ENCODE measurements at regions not wholly inside any gene's neighbourhood (a gene's known extent, or its start where the extent isn't known, plus 50 kb on each side); places are given as distances from the start of the nearest gene placed in this dataset.

DNA sequence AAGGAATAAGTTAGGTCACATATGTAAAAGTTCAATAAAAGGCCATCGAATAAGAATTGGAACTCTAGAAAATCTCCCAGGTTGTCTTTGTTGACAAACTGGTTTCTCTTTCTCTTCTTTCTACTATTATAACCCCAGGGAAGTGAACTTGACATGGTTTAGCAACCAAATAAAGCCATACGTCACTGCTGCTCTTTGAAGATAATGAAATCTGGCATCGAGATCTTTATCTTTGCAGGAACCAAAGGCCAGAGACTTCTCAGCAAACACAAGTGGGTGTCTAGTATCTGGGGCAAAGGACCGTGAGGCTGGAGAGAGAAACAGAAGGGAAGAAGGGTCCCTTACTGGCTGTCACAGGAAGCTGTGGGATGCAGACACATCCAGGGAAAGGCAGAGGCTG, 286.7 kb upstream of the CDYL start:
- Histone ChIP-seq H3K79me2 (replicated peaks; ENCODE audit: insufficient read depth, low read length) (no peaks in the 10 kb centered on the region), H3K27ac (ENCODE audit: low read length) (no peak overlapping the region), H3K9me3 (ENCODE audit: low read length) (no peaks in the 10 kb centered on the region), H3K36me3 (ENCODE audit: insufficient read depth, low read length) (no peaks in the 10 kb centered on the region), H3K4me2 (ENCODE audit: low read length) (no peak overlapping the region), H2AFZ (ENCODE audit: low read depth, low read length) (no peak overlapping the region), H3K4me3 (ENCODE audit: low read length) (no peak overlapping the region), H3K9me2 (ENCODE audit: insufficient read depth, low read length) (no peaks in the 10 kb centered on the region), H3K27me3 (ENCODE audit: insufficient read depth, low read depth, low read length) (no peaks in the 10 kb centered on the region), H3F3A (ENCODE audit: insufficient read depth, low read length, poor library complexity, severe bottlenecking) (no peaks in the 10 kb centered on the region), H4K20me1 (ENCODE audit: insufficient read depth) (no peaks in the 10 kb centered on the region), H3K9ac (ENCODE audit: low read length) (no peak overlapping the region)
- no peak for TF ChIP-seq SMC3 (conservative IDR thresholded peaks at IDR 0.05; ENCODE audit: poor library complexity)
- TF ChIP-seq, protein P1, sequence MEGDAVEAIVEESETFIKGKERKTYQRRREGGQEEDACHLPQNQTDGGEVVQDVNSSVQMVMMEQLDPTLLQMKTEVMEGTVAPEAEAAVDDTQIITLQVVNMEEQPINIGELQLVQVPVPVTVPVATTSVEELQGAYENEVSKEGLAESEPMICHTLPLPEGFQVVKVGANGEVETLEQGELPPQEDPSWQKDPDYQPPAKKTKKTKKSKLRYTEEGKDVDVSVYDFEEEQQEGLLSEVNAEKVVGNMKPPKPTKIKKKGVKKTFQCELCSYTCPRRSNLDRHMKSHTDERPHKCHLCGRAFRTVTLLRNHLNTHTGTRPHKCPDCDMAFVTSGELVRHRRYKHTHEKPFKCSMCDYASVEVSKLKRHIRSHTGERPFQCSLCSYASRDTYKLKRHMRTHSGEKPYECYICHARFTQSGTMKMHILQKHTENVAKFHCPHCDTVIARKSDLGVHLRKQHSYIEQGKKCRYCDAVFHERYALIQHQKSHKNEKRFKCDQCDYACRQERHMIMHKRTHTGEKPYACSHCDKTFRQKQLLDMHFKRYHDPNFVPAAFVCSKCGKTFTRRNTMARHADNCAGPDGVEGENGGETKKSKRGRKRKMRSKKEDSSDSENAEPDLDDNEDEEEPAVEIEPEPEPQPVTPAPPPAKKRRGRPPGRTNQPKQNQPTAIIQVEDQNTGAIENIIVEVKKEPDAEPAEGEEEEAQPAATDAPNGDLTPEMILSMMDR (IDR thresholded peaks at IDR 0.05; ENCODE audit: poor library complexity, severe bottlenecking): no peak
- no peak for TF ChIP-seq MXI1 (conservative IDR thresholded peaks at IDR 0.05; ENCODE audit: poor library complexity, severe bottlenecking)
- no peak for TF ChIP-seq EZH2 (IDR thresholded peaks at IDR 0.05; ENCODE audit: borderline replicate concordance, insufficient read depth, low read length, poor library complexity, severe bottlenecking)
- TF ChIP-seq POLR2AphosphoS5 (IDR thresholded peaks at IDR 0.05): no peak
- no peak for TF ChIP-seq RAD21 (conservative IDR thresholded peaks at IDR 0.05)
- TF ChIP-seq, protein P2, sequence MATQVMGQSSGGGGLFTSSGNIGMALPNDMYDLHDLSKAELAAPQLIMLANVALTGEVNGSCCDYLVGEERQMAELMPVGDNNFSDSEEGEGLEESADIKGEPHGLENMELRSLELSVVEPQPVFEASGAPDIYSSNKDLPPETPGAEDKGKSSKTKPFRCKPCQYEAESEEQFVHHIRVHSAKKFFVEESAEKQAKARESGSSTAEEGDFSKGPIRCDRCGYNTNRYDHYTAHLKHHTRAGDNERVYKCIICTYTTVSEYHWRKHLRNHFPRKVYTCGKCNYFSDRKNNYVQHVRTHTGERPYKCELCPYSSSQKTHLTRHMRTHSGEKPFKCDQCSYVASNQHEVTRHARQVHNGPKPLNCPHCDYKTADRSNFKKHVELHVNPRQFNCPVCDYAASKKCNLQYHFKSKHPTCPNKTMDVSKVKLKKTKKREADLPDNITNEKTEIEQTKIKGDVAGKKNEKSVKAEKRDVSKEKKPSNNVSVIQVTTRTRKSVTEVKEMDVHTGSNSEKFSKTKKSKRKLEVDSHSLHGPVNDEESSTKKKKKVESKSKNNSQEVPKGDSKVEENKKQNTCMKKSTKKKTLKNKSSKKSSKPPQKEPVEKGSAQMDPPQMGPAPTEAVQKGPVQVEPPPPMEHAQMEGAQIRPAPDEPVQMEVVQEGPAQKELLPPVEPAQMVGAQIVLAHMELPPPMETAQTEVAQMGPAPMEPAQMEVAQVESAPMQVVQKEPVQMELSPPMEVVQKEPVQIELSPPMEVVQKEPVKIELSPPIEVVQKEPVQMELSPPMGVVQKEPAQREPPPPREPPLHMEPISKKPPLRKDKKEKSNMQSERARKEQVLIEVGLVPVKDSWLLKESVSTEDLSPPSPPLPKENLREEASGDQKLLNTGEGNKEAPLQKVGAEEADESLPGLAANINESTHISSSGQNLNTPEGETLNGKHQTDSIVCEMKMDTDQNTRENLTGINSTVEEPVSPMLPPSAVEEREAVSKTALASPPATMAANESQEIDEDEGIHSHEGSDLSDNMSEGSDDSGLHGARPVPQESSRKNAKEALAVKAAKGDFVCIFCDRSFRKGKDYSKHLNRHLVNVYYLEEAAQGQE (IDR thresholded peaks at IDR 0.05; ENCODE audit: borderline replicate concordance): no peak
- TF ChIP-seq EP300 (conservative IDR thresholded peaks at IDR 0.05; ENCODE audit: poor library complexity, severe bottlenecking): no peak
- TF ChIP-seq TAF1 (IDR thresholded peaks at IDR 0.05; ENCODE audit: low read depth): no peak

DNA sequence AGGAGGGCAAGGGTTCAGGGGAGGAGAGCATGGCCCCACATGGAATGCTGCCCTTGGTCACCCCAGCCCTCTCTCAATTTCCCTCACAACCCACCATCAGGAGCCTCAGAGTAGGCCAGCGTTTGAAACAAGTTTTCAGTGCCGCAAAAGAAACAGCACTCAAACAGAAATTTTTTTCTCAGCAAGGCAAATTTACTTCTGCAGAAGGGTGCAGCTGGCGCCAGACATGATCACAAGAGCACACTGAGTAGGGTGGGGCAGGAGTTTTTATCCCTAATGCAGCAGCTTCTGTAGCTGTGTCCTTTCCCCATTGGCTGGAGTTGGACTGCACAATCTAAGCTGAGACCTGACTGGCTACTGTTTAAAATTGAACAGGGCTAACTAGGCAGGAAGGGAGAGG, 287.8 kb upstream of the CDYL start:
- Histone ChIP-seq H3K27ac (ENCODE audit: low read length) (no peak overlapping the region), H3K9me2 (ENCODE audit: insufficient read depth, low read length) (no peaks in the 10 kb centered on the region), H3K9me3 (ENCODE audit: low read length) (no peaks in the 10 kb centered on the region), H4K20me1 (ENCODE audit: insufficient read depth) (no peaks in the 10 kb centered on the region), H2AFZ (ENCODE audit: low read depth, low read length) (no peak overlapping the region), H3K9ac (ENCODE audit: low read length) (no peak overlapping the region), H3K27me3 (ENCODE audit: insufficient read depth, low read depth, low read length) (no peaks in the 10 kb centered on the region), H3K4me2 (ENCODE audit: low read length) (no peak overlapping the region), H3K36me3 (ENCODE audit: insufficient read depth, low read length) (no peaks in the 10 kb centered on the region), H3K4me3 (ENCODE audit: low read length) (no peak overlapping the region), H3F3A (ENCODE audit: insufficient read depth, low read length, poor library complexity, severe bottlenecking) (no peaks in the 10 kb centered on the region), H3K79me2 (replicated peaks; ENCODE audit: insufficient read depth, low read length) (no peaks in the 10 kb centered on the region)
- TF ChIP-seq RAD21 (conservative IDR thresholded peaks at IDR 0.05): no peak
- no peak for TF ChIP-seq TAF1 (IDR thresholded peaks at IDR 0.05; ENCODE audit: low read depth)
- TF ChIP-seq EP300 (conservative IDR thresholded peaks at IDR 0.05; ENCODE audit: poor library complexity, severe bottlenecking): no peak
- TF ChIP-seq, protein P1 (IDR thresholded peaks at IDR 0.05; ENCODE audit: poor library complexity, severe bottlenecking): no peak
- TF ChIP-seq POLR2AphosphoS5 (IDR thresholded peaks at IDR 0.05): no peak
- TF ChIP-seq MXI1 (conservative IDR thresholded peaks at IDR 0.05; ENCODE audit: poor library complexity, severe bottlenecking): no peak
- no peak for TF ChIP-seq SMC3 (conservative IDR thresholded peaks at IDR 0.05; ENCODE audit: poor library complexity)
- TF ChIP-seq, protein P2 (IDR thresholded peaks at IDR 0.05; ENCODE audit: borderline replicate concordance): no peak
